HG03565 (cell line): ENCODE measurements at regions not wholly inside any gene's neighbourhood (a gene's known extent, or its start where the extent isn't known, plus 50 kb on each side); places are given as distances from the start of the nearest gene placed in this dataset.
A peak's percentile ranks its signal among the peaks of the same experiment; 100 is the strongest.

Source experiments
- ATAC-seq: cut with Tn5 transposase; IDR thresholded peaks from one replicate; pipeline ENCODE4 v1.9.1; 2021; ENCODE audit warnings: mild to moderate bottlenecking, moderate library complexity; ENCODE audit not compliant: unreplicated experiment

- ATAC-seq = no peak
Observed at GRCh38 chr7:156487811-156488533, 152.6 kb upstream of the RNF32 start.

DNA sequence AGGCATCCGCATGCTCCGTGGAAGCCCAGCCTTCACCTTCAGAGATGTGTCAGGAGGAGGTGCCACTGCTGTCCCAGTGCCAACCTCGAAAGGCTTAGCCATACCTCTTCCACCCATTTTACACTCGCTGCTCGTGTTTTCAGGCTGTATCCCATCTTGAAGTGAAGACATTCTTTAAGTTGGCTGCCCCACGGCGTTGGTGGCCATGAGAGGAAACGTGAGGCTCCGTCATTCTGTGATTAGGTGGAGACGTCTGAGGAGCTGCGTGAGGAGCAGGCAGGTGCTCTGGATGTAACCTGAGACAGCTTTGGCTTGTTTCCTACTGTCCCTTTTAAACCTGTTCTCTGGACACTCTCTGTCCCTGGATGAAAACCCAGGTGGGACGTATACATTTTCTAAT, 159.9 kb upstream of the RNF32 start:
- no peak for ATAC-seq

GRCh38 chr7:156479596-156479995, 161.0 kb upstream of the RNF32 start:
- ATAC-seq = no peak

DNA sequence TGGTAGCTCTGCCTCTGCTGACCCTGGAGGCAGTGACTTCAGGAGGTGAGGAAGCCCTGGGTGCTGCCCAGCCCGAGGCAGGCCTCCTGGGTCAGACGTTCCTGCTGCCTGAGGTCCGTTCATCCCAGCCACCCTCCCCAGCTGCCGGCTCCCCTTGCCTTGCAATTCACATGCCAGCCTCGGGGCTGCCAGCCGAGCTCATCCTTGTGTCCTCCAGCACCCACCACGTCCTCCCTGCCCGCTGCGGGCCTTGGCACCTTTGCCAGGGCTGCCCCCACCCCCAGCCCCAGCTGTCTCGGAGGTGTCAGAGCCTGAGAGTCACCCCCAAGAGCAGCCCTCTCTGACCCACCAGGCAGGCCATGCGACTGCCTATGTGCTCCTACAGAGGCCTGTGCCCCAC, 162.1 kb upstream of the RNF32 start:
- ATAC-seq = no peak

- no peak for ATAC-seq
Observed at GRCh38 chr7:156475666-156476065, 164.9 kb upstream of the RNF32 start.

DNA sequence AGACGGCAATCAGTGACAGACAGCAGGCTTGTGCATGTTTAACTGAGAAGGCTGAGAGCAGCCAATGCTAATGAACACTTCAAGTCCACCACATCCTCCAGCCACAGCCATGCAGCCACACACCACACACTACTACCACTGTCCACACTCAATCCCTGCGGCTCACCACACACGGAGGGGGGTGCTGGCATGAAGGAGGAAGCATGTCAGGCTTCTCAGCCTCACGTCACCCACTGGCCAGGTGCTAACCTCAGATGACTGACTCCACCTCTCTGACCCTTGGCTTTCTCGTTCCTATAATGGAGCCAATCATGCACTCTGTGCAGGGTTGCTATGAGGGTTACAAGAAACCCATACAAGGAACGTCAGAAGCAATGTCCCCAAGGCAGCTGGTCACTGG, 165.4 kb upstream of the RNF32 start:
- no peak for ATAC-seq

DNA sequence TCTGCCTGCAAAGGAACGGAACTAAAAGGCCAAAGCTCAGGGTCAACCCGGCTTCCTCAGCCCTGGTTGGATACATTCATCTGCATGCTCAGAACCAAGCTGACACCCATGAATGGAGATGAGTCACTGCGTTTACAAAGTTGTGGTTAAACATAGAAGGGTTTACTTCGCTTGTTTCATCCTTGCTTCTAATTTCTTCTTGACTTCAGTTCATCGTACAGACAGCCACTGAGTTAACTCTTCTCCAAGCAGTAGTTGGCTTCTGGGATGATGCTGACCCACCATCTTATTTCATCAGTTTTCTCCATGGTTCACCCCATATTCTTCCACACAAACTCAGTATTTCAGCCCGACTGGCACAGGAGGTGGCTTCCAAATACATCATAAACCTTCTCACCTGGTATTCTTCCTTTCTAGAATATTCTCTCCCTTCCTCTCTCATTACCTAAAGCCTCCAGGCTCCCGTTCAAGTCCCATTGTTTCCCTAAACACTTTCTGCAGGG, 166.3 kb upstream of the RNF32 start:
- peak; percentile 47 for ATAC-seq

DNA sequence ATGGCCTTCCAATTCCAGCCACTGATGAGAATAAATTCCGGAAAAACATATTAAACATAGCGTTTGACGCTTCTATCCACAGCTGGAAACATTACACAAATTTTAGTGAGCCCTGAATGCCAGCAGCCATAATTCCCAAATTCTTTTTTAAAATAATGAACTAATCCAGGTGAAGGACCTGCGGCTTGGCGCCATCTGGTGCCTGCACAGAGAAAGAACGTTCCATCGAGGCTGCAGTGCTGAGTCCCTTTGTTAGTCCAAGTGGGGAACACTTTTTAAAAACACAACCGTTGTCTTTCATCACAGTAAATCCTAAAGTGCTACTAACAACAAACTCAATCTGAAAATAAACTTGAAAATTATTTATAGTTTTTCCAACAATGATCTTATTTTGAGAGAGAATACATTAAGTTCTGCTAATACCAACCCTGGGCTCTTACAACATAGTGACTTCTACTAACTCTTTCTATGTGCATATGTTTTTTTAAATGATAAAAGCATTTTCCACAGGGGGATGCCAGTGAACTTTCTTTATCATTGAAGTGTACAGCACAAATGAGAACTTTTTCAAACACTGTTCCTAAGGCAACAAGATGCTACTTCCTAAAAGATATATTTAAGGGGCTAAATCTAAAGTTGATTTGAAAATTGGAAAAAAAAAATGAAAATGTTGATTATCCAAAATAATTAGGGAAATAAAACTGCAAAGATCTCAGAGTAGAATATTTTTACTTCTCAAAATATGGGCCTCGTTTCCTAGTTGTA, 166.9 kb upstream of the RNF32 start:
- ATAC-seq = no peak

- no peak for ATAC-seq
Observed at GRCh38 chr7:156472267-156472666, 168.3 kb upstream of the RNF32 start.

DNA sequence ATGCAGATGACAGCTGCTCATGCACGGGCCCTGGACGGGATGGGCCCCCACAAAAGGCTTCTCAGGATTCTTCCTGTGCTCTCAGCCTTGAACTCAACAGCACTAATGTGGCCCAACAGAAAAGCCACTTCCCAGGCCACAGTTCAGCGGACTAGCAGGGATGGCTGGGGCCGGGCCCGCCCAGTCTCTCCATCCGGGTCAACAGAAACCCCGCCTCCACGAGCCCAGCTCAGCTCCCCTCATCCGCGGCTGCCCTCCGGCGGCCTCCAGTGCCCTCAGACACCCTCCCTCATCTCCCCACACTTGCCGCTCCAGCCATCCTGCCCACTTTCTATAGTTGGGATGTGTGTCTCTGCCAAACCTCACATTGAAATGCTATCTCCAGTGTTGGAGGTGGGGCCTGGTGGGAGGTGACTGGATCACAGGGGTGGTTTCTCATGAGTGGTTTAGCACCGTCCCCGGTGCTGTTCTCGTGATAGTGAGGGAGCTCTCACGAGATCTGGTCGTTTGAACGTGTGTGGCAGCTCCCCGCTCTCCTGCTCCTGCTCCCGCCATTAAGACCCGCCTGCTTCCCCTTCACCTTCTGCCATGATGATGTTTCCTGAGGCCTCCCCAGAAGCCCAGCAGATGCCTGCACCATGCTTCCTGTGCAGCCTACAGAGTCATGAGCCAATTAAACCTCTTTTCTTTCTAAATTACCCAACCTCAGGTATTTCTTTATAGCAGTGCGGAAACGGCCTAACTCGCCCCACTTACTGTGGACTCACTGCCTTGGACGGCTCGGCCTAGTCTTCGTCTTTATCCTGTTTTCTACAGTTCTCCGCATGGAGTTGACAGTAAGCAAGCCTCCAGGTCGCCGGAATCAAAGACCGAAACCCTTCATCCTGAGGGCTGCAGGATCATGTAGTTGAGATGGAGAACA, 169.9 kb upstream of the RNF32 start:
- no peak for ATAC-seq

GRCh38 chr7:156466955-156467625, 173.5 kb upstream of the RNF32 start:
- no peak for ATAC-seq

DNA sequence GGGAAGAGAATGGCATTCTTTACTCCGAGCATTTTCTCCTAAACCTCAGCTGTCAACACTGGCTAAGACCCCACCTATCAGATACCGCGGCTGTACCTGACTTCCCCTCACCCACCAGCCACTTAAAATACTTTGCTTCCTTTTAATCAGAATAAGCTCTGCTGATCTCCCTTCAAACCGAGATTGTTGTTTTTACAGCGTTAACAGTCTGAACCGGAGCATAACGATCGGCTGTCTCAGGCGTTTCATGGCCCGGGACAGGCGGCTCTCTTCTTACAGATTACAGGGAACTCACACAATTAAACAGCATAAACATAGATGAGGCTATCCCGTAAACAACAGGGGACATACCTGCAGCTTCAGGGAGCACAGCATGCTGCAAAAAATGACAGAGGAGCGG, 174.3 kb upstream of the RNF32 start:
- no peak for ATAC-seq

GRCh38 chr7:156465186-156465585, 175.4 kb upstream of the RNF32 start:
- ATAC-seq = no peak

DNA sequence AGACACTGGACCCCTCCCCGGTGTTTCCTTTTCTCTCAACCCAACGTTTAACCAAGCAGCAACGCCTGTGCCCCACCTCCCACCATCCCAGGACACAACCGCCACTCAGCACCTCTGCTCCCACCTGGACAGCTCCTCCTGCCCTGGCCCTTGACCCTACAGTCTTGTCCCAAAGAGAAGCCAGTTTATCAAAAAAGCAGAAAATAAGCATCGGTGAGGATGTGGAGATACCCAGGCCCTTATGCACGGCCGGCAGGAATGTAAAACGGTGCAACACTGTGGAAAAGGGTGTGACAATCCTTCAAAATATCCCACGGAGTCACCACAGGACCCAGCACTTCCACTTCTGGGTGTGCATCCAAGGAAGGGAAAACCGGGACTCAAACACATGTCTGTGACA, 176.2 kb upstream of the RNF32 start:
- ATAC-seq = no peak

DNA sequence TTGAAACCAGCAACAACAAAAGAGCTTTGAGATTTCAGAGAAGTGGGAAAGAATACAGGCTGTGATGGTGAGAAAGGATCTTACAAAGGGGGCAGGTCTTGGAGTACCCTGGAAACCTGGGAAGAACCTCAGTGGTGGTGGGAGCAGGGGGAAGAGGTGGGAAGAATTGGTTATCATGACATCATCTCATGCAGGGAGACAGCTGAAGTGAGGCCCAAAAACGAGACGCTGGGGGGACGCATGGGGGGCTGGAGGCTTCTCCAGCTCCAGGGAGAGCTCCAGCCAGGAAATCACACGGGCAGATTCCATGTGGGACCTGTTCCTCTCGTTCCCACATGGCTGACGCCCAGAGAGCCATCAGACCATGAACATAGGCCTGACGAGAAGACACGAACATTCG, 177.3 kb upstream of the RNF32 start:
- ATAC-seq = no peak

GRCh38 chr7:156461881-156462665, 178.5 kb upstream of the RNF32 start:
- ATAC-seq = no peak

DNA sequence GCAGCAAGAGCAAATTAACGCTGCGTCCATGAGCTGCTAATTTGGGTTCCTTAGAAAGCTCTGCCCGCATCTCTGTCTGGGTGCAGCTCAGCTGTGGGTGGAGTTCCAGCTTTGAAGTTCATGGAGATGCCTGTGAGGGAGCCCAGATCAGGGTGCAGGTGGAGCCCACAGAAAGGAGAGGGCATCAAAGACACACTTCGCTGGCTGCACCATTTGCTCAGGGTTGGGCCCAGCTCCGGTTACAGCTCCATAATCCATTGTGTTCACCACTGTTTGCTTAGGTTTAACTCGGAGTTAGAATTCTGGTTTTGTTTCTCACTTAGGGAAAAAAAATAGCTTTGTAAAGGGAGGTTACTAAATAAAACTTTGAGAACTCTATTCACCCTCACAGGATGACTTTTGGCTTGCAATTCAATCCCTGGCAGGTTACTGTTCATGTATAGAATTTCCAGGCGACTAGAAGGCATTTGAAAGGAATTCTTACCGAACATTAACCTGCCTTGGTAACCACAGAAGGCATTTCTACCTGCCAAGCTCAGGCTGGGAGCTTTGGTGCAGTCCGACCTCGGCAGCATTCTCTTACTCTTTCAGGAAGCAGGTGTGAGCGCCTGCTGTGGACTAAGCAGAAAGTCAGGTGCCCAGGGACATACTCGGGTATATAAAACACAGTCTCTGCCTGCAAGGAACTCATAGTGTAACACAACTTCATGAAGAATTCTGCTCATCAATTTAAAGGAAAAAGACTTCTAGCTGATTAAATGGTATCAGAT, 179.5 kb upstream of the RNF32 start:
- ATAC-seq = no peak

DNA sequence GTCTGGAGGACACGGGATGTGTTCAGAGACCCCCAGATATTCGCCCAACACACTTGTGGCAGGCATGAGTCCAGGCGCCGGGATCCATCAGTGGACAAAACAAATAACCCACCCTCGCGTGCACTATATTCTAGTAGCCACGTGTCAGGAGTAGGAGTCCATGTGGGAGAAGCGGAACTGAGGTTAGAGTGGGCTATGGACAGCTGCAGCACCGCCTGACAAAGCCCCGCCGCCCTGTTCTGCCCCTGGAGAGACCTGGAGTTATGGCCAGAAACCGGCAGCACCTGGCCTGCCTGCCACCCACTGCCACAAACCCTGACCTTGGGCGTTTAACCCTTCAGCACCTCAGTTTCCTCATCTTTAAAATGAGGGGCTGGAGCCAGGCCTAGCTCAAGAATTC, 181.0 kb upstream of the RNF32 start:
- no peak for ATAC-seq

- ATAC-seq = no peak
Observed at GRCh38 chr7:156459067-156459466, 181.5 kb upstream of the RNF32 start.
